ENCODE measurements at regions not wholly inside any gene's neighbourhood (a gene's known extent, or its start where the extent isn't known, plus 50 kb on each side); places are given as distances from the start of the nearest gene placed in this dataset.

DNA sequence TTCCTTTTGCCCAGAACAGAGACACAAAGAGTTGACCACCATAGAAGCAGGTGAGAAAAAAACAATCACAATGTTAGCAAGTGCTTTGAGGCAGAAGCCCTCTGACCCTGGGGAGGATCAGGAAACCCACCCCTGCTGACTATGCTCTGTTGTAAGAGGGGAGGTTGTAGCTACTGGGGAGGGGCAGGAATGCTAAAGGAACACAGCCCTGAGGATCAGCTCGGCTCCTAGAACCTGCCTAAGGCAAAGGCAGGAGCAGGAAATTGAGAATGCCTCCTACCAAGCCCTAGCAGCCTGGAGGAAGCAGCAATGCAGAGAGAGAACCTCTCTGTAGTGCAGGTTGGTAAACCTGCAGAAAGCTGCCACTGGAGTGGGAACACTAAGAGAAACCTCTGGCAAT is 624.0 kb upstream of the KLF12 start:
- ChIA-PET POLR2A (no interaction called here), CTCF (no interaction called here)
- TF ChIP-seq POLR2AphosphoS5 (IDR thresholded peaks at IDR 0.05; ENCODE audit: low read depth, low read length) (no peak), SIN3A (IDR thresholded peaks at IDR 0.05; ENCODE audit: borderline replicate concordance, insufficient read depth, low read depth, low read length) (no peak), TCF7L2 (IDR thresholded peaks at IDR 0.05; ENCODE audit: low read depth, low read length) (no peak)
- TF ChIP-seq, protein P1, sequence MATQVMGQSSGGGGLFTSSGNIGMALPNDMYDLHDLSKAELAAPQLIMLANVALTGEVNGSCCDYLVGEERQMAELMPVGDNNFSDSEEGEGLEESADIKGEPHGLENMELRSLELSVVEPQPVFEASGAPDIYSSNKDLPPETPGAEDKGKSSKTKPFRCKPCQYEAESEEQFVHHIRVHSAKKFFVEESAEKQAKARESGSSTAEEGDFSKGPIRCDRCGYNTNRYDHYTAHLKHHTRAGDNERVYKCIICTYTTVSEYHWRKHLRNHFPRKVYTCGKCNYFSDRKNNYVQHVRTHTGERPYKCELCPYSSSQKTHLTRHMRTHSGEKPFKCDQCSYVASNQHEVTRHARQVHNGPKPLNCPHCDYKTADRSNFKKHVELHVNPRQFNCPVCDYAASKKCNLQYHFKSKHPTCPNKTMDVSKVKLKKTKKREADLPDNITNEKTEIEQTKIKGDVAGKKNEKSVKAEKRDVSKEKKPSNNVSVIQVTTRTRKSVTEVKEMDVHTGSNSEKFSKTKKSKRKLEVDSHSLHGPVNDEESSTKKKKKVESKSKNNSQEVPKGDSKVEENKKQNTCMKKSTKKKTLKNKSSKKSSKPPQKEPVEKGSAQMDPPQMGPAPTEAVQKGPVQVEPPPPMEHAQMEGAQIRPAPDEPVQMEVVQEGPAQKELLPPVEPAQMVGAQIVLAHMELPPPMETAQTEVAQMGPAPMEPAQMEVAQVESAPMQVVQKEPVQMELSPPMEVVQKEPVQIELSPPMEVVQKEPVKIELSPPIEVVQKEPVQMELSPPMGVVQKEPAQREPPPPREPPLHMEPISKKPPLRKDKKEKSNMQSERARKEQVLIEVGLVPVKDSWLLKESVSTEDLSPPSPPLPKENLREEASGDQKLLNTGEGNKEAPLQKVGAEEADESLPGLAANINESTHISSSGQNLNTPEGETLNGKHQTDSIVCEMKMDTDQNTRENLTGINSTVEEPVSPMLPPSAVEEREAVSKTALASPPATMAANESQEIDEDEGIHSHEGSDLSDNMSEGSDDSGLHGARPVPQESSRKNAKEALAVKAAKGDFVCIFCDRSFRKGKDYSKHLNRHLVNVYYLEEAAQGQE (IDR thresholded peaks at IDR 0.05; ENCODE audit: insufficient read depth in 1 of 2, low read depth in 2 of 2, low read length in 1 of 2), result no peak
- TF ChIP-seq, protein P2, sequence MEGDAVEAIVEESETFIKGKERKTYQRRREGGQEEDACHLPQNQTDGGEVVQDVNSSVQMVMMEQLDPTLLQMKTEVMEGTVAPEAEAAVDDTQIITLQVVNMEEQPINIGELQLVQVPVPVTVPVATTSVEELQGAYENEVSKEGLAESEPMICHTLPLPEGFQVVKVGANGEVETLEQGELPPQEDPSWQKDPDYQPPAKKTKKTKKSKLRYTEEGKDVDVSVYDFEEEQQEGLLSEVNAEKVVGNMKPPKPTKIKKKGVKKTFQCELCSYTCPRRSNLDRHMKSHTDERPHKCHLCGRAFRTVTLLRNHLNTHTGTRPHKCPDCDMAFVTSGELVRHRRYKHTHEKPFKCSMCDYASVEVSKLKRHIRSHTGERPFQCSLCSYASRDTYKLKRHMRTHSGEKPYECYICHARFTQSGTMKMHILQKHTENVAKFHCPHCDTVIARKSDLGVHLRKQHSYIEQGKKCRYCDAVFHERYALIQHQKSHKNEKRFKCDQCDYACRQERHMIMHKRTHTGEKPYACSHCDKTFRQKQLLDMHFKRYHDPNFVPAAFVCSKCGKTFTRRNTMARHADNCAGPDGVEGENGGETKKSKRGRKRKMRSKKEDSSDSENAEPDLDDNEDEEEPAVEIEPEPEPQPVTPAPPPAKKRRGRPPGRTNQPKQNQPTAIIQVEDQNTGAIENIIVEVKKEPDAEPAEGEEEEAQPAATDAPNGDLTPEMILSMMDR (IDR thresholded peaks at IDR 0.05), result no peak
- Histone ChIP-seq H3K4me1 (ENCODE audit: control insufficient read depth, insufficient read depth, low read length) (no peaks in the 10 kb centered on the region), H3K27ac (ENCODE audit: low read length) (no peak overlapping the region), H3K27me3 (ENCODE audit: control insufficient read depth, insufficient read depth, low read length) (no peaks in the 10 kb centered on the region), H3K36me3 (ENCODE audit: control insufficient read depth, insufficient read depth, low read length) (no peaks in the 10 kb centered on the region), H3K9me3 (ENCODE audit: control insufficient read depth, insufficient read depth, low read depth, low read length) (no peaks in the 10 kb centered on the region), H3K4me3 (ENCODE audit: low read depth in 2 of 2, low read length in 2 of 2) (no peak overlapping the region)
- no peak for ATAC-seq
- no TSS peak for BruUV-seq (replicated peaks)
- DNase-seq (ENCODE audit: low read depth, low spot score), result no peak
- in situ Hi-C loops (cut with HindIII; ENCODE audit: low pct_unique_long_range_greater_than_20kb, low sequenced_read_pairs) (no loop called here), intact Hi-C loops (cut with micrococcal nuclease; ENCODE audit: unreplicated experiment) (no loop called here)

DNA sequence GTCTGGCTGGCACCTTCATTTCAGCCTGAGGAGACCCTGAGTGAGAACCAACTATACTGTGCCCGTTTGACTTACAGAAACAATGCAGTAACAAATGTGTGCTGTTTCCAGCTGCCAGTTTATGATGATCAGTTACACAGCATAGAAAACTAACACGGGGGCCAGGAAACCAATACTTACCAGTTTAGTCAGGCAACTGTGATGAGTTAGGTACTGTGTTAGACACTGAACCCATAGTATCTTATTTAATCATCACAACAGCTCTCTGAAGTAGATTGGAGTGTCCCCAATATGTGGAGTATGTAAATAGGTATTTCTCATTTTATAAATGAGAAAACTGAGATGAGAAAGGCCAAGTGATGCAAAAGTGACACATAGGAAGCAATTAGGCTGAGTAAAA is 620.9 kb upstream of the KLF12 start:
- in situ Hi-C loops (cut with HindIII; ENCODE audit: low pct_unique_long_range_greater_than_20kb, low sequenced_read_pairs), result no loop called here
- Histone ChIP-seq H3K36me3 (ENCODE audit: control insufficient read depth, insufficient read depth, low read length) (no peaks in the 10 kb centered on the region), H3K4me1 (ENCODE audit: control insufficient read depth, insufficient read depth, low read length) (no peaks in the 10 kb centered on the region), H3K4me3 (ENCODE audit: low read depth in 2 of 2, low read length in 2 of 2) (no peak overlapping the region), H3K27me3 (ENCODE audit: control insufficient read depth, insufficient read depth, low read length) (no peaks in the 10 kb centered on the region), H3K9me3 (ENCODE audit: control insufficient read depth, insufficient read depth, low read depth, low read length) (no peaks in the 10 kb centered on the region), H3K27ac (ENCODE audit: low read length) (no peak overlapping the region)
- BruUV-seq (replicated peaks), result no TSS peak
- TF ChIP-seq, protein P2 (IDR thresholded peaks at IDR 0.05), result no peak
- TF ChIP-seq POLR2AphosphoS5 (IDR thresholded peaks at IDR 0.05; ENCODE audit: low read depth, low read length), result no peak
- TF ChIP-seq, protein P1 (IDR thresholded peaks at IDR 0.05; ENCODE audit: insufficient read depth in 1 of 2, low read depth in 2 of 2, low read length in 1 of 2), result no peak
- no peak for TF ChIP-seq SIN3A (IDR thresholded peaks at IDR 0.05; ENCODE audit: borderline replicate concordance, insufficient read depth, low read depth, low read length)
- TF ChIP-seq TCF7L2 (IDR thresholded peaks at IDR 0.05; ENCODE audit: low read depth, low read length), result no peak
- CTCF ChIA-PET, result no interaction called here
- POLR2A ChIA-PET, result no interaction called here
- ATAC-seq (no peak), DNase-seq (ENCODE audit: low read depth, low spot score) (no peak)
- intact Hi-C loops (cut with micrococcal nuclease; ENCODE audit: unreplicated experiment), result no loop called here

All from Panc1 (cell line).